HuH-7 (cell line): ENCODE measurements at regions not wholly inside any gene's neighbourhood (a gene's known extent, or its start where the extent isn't known, plus 50 kb on each side); places are given as distances from the start of the nearest gene placed in this dataset.
"Not testable (repeated sequence)": the region's sequence is repeated elsewhere in the genome, so short reads cannot be mapped to it uniquely, and the experiment has no call there.

ENCODE experiments used
- DNase-seq: peaks from one replicate; pipeline ENCODE4 v3.0.0; 2011; ENCODE audit warnings: low spot score

- DNase-seq, result no peak
Observed at GRCh38 chr4:126592088-126592487, 1040.7 kb upstream of the INTU start.

DNA sequence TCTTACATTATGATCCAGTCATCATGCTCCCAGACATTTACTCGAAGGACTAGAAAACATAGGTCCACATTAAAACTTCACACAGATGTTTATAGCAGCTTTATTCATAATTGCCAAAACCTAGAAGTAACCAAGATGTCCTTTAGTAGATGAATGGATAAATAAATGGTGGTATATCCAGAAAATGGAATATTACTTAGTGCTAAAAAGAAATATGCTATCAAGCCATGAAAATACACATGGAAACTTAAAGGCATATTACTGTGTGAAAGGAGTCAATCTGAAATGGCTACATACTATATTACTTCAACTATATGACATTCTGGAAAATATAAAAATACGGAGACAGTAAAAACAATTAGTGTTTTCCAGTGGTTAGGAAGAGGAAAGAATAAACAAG lies 1039.1 kb upstream of the INTU start:
- DNase-seq, result no peak

DNA sequence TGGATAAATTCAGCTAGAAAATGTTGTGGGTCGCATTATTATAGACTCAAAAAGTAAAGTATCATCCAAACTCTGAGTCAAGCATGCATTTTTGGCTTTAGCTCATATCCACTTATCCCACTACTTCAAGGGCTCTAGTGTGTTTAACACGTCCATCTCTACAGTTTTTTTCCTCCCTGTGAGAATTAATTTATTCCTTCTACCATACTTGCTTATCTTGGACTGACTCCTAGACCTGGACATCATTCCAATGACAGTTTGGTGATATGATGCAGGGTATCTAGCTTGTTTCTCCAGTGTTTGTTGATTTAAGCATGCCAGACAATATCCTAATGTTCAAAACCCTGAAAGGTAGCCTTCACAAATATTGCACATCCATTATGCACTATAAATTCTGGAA lies 1037.1 kb upstream of the INTU start:
- no peak for DNase-seq

GRCh38 chr4:126599746-126600145 lies 1033.0 kb upstream of the INTU start:
- no peak for DNase-seq

- no peak for DNase-seq
Observed at GRCh38 chr4:126603210-126603609, 1029.5 kb upstream of the INTU start.

DNA sequence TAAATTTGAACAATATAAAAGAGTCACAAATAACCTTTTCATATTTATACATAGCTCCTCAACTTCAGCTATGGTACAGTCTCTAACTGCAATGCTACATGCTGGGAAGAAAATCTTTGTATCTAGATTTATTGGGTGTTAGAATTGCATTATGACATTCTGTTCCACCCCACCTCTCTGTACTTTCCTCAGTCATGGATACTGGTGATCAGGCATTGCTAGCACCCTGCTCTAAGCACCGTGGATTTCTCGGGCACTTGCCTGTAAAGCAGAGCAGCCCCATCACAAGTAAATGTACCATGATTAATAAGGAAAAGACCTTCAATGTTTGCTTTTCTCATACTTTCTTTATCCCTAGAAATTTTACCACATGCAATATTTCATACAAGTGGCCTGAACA lies 1028.9 kb upstream of the INTU start:
- DNase-seq, result no peak

- DNase-seq, result peak; percentile 3
Observed at GRCh38 chr4:126604268-126604867, 1028.4 kb upstream of the INTU start.

DNA sequence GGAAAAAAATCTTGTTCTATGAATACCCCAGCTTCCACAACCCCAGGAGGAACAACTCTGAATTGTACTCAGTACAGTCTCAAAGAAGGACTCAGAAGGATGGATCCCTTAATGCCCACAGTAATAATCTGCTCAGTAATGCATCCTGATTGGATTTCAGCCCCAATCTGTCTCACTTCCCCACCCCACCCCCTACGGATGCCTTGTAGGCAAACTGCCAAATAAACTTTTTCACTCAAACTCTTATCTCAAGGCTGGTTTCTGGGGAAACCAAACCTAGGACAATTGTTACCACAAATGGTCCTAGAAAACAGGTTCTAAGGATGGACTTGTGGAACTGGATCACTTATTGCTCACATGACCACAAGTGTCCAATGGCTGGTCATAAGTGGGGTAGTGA lies 1021.8 kb upstream of the INTU start:
- no peak for DNase-seq

DNA sequence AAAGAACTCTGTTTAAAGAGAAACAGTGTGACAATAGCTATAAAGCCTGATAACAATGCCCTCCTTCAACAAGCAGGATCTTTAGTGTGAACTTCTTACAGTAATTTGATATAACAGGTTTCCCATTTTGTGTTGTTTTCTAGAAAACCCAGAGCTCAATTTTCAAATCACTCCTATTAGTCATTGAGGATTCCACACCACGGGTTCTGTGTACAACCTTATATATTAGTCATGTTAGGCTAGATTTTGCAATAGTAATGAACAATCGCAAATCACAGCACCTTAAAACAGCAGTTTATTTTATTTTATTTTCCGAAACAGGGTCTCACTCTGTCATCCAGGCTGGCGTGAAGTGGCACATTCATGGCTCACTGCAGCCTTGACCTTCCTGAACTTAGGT lies 1020.9 kb upstream of the INTU start:
- DNase-seq, result no peak

GRCh38 chr4:126614356-126614855 lies 1018.4 kb upstream of the INTU start:
- DNase-seq, result no peak

GRCh38 chr4:126616795-126617194 lies 1016.0 kb upstream of the INTU start:
- DNase-seq, result no peak

- DNase-seq, result peak; percentile 2
Observed at GRCh38 chr4:126627255-126627654, 1005.5 kb upstream of the INTU start.

DNA sequence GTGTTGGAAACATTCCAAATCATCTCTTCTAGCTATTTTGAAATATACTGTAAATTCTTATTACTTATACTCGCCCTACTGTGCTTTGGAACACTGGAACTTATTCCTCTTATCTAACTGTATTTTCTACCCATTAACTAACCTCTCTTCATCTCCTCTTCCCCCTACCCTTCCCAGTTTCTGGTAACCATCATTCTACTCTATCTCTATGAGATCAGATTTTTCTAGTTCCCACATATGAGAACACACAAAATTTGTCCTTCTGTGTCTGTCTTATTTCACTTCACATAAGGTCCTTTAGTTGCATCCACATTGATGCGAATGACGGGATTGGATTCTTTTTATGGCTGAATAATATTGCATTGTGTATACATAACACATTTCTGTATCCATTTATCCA lies 1003.8 kb upstream of the INTU start:
- DNase-seq, result no peak

GRCh38 chr4:126630230-126630629 lies 1002.5 kb upstream of the INTU start:
- DNase-seq, result no peak

DNA sequence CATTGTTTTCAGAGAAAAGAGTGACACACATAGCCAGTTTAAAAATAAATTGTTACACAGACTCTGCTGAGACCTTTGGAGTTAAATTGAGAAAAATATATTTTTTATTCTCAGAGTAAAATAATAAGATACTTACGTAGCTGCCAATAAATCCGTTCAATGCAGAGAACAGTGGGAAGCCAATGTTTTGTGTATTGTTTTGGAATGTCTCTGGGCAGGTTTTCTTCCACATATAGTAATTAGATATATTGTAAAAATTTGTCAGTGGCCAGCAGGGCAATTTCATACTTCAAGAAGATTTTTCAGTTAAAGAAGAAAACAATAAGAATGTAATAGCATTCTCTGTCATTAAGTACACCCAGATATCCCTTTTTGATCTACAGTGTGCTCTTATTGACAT lies 999.5 kb upstream of the INTU start:
- no peak for DNase-seq

DNA sequence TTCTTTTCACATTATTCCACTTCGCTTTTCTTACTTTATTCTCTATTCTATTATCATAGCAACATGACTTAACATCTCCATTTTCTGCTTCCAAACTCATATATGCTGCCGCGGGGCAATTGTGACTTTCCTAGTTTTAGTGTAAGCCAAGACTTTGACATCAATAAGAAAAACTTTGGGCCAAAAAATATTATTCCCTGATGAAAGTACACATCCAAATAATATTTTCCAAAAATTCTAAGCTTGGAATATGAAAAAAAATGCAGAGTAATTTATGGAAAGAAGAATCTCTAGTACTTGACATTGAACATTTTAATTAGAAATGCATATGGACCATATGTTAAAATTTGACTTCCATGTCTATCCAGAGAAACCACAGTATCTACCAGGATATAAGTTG lies 995.1 kb upstream of the INTU start:
- DNase-seq, result no peak

GRCh38 chr4:126647320-126647719 lies 985.4 kb upstream of the INTU start:
- no peak for DNase-seq

GRCh38 chr4:126647756-126648397 lies 984.9 kb upstream of the INTU start:
- no peak for DNase-seq

DNA sequence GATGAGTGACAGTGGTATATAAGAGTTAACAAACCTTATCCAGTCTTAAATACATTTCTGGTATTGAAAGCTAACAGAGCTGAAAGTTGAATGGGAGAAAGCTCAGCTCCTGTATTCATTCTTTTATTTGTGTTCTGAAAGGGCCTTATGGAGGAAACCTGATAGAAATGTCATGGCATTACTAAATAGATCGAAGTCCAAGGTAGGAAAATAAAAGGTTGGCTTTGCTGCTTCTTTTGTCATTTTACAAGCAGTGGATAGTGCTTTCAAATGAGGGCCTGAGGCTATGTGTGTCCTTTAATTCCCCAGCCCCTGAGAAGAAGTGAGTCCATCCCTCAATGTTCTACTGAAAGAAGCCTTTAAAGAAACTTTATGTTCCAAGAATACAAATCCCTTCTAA lies 974.3 kb upstream of the INTU start:
- DNase-seq, result no peak

DNA sequence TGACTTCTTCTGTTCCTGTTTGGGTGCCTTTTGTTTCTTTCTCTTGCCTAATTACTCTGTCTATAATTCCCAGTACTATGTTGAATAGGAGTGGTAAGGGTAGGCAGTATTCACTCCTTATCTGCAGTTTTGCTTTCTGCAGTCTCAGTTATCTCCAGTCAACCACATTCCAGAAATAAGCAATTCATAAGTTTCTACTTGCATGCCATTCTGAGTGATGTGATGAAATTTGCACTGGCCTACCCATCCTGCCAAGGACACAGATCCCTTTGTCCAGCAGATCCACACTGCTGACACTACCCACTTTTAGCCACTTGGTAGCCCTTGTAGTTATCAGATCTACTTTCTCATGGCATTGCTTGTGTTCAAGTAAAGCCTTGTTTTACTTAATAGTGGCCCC lies 971.6 kb upstream of the INTU start:
- no peak for DNase-seq

DNA sequence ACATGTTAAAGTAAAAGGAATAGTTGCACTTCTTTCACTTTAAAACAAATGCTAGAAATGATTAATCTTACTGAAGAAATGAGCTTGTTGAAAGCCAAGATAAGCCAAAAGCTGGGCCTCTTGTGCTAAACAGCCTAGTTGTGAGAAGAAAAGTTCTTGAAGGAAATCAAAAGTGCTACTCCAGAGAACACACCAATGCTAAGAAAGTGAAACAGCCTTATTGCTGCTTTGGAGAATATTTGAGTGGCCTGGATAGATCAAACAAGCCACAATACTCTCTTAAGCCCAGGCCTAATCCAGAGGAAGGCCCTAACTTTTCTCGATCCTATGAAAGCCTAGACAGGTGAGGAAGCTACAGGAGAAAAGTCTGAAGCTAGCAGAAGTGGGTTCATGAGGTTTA lies 967.9 kb upstream of the INTU start:
- no peak for DNase-seq

GRCh38 chr4:126670038-126670437 lies 962.7 kb upstream of the INTU start:
- not testable (repeated sequence) for DNase-seq

- DNase-seq, result no peak
Observed at GRCh38 chr4:126678618-126679017, 954.1 kb upstream of the INTU start.

DNA sequence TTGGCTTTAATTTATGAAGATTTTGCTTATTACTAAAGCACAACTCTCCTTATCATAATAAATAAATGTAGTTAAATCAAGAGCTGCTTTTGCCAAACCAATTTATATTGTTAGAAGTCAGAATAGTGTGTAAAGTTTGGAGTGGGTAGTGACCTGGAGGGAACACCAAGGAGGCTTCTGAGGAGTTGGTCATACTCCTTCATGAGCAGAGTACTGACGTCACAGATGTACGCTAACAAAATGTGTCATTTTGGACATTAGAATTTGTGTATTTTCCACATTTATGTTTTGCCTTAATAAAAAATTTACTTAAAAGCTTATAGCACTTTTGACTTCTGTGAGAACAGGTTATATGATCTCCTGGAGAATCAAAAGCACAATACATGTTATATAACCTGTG lies 953.5 kb upstream of the INTU start:
- no peak for DNase-seq
